Adrenal gland (tissue), 5 donors: ENCODE measurements at regions not wholly inside any gene's neighbourhood (a gene's known extent, or its start where the extent isn't known, plus 50 kb on each side); places are given as distances from the start of the nearest gene placed in this dataset.

Experiments
- CTCF ChIP-seq, 6 experiments: fragments of 450-650 bp in 4 of 6; fragments of 200-600 bp in 2 of 6; sonication (generic) in 1 of 6; IDR thresholded peaks; 1 replicate in 5 of 6; 2 replicates in 1 of 6; pipeline versions ENCODE4 v1.5.1 to v1.8.0; 2016 to 2021; ENCODE audit warnings: antibody characterized with exemption in 6 of 6, mild to moderate bottlenecking in 2 of 6, moderate library complexity in 1 of 6
- POLR2A ChIP-seq, 2 donors: fragments of 450-650 bp; IDR thresholded peaks; one replicate each; pipeline ENCODE4 v1.6.1; 2017; ENCODE audit warnings: antibody characterized with exemption in 2 of 2, mild to moderate bottlenecking in 2 of 2, moderate library complexity in 1 of 2
- donor health status: DM: no; HTN: no; CAD: no.

- TF ChIP-seq CTCF (IDR thresholded peaks at IDR 0.05): no peak
- TF ChIP-seq POLR2A (IDR thresholded peaks at IDR 0.05): no peak
Observed at GRCh38 chr6:14734052-14734415, 511.8 kb upstream of the JARID2 start.
